H1 (cell line): ENCODE measurements at regions not wholly inside any gene's neighbourhood (a gene's known extent, or its start where the extent isn't known, plus 50 kb on each side); places are given as distances from the start of the nearest gene placed in this dataset.

ENCODE experiments used
- ATF3 ChIP-seq: IDR thresholded peaks from 2 replicates; pipeline ENCODE4 v1.6.1; 2011; ENCODE audit warnings: low read depth, mild to moderate bottlenecking, low read length; ENCODE audit not compliant: insufficient read depth
- CBX8 ChIP-seq: fragments of 300-800, 300-1000 bp; sonication (generic); IDR thresholded peaks from 2 replicates; pipeline ENCODE4 v1.7.1; 2016; ENCODE audit warnings: low read depth, low read length, borderline replicate concordance
- CTCF ChIP-seq, 3 experiments: IDR thresholded peaks; 1 replicate in 2 of 3; 2 replicates in 1 of 3; pipeline versions ENCODE4 v1.5.1 to v1.6.1; 2011; ENCODE audit warnings: low read length in 3 of 3, mild to moderate bottlenecking in 3 of 3, inconsistent platforms in 2 of 3, low read depth in 1 of 3, moderate library complexity in 1 of 3; ENCODE audit not compliant: insufficient read depth in 1 of 3; ENCODE audit errors: control extremely low read depth in 1 of 3
- EP300 ChIP-seq, 2 experiments: IDR thresholded peaks; 1 replicate in 1 of 2; 2 replicates in 1 of 2; pipeline ENCODE4 v1.6.1; 2011 to 2012; ENCODE audit warnings: low read depth in 2 of 2, low read length in 2 of 2, mild to moderate bottlenecking in 2 of 2, borderline replicate concordance in 1 of 2, inconsistent platforms in 1 of 2, moderate library complexity in 1 of 2
- EZH2 ChIP-seq: fragments of 200-600 bp; sonication (generic); IDR thresholded peaks from 2 replicates; pipeline ENCODE4 v1.7.1; 2012; ENCODE audit warnings: low read depth, mild to moderate bottlenecking, moderate library complexity, low read length, inconsistent platforms; ENCODE audit not compliant: severe bottlenecking
- HDAC2 ChIP-seq, 2 experiments: fragments of 300-600 bp in 1 of 2; sonication (generic) in 1 of 2; IDR thresholded peaks; 2 replicates each; pipeline ENCODE4 v1.6.1; 2011 to 2012; ENCODE audit warnings: low read depth in 2 of 2, low read length in 2 of 2, mild to moderate bottlenecking in 2 of 2, moderate library complexity in 2 of 2, borderline replicate concordance in 1 of 2, inconsistent platforms in 1 of 2
- MAX ChIP-seq: IDR thresholded peaks from 2 replicates; pipeline ENCODE4 v1.6.1; 2012; ENCODE audit warnings: inconsistent platforms
- POLR2A ChIP-seq, 2 experiments: IDR thresholded peaks; 1 replicate in 1 of 2; 2 replicates in 1 of 2; pipeline ENCODE4 v1.6.1; 2011; ENCODE audit warnings: low read depth in 2 of 2, low read length in 2 of 2, mild to moderate bottlenecking in 2 of 2; ENCODE audit errors: control extremely low read depth in 1 of 2
- RFX5 ChIP-seq: IDR thresholded peaks from 2 replicates; pipeline ENCODE4 v1.6.1; 2011; ENCODE audit warnings: low read depth, low read length, improper control_type of control experiment, borderline replicate concordance
- TCF12 ChIP-seq: IDR thresholded peaks from 2 replicates; pipeline ENCODE4 v1.6.1; 2011; ENCODE audit warnings: low read depth, mild to moderate bottlenecking, low read length

GRCh38 chr14:84922370-84922769 lies 607.6 kb upstream of the FLRT2 start:
- no peak for TF ChIP-seq CBX8
- no peak for TF ChIP-seq ATF3
- TF ChIP-seq POLR2A (IDR thresholded peaks at IDR 0.05; ENCODE audit: control extremely low read depth in 1 of 2, low read depth in 2 of 2, low read length in 2 of 2): no peak
- TF ChIP-seq TCF12: no peak
- no peak for TF ChIP-seq EZH2
- TF ChIP-seq RFX5: no peak
- TF ChIP-seq MAX: no peak
- no peak for TF ChIP-seq HDAC2 (IDR thresholded peaks at IDR 0.05; ENCODE audit: borderline replicate concordance in 1 of 2, low read depth in 2 of 2, low read length in 2 of 2)
- no peak for TF ChIP-seq EP300 (IDR thresholded peaks at IDR 0.05; ENCODE audit: borderline replicate concordance in 1 of 2, low read depth in 2 of 2, low read length in 2 of 2)
- no peak for TF ChIP-seq CTCF (IDR thresholded peaks at IDR 0.05; ENCODE audit: control extremely low read depth in 1 of 3, insufficient read depth in 1 of 3, low read depth in 1 of 3, low read length in 3 of 3)
